ENCODE measurements at regions not wholly inside any gene's neighbourhood (a gene's known extent, or its start where the extent isn't known, plus 50 kb on each side); places are given as distances from the start of the nearest gene placed in this dataset.
"Not testable (repeated sequence)": the region's sequence is repeated elsewhere in the genome, so short reads cannot be mapped to it uniquely, and the experiment has no call there.

DNA sequence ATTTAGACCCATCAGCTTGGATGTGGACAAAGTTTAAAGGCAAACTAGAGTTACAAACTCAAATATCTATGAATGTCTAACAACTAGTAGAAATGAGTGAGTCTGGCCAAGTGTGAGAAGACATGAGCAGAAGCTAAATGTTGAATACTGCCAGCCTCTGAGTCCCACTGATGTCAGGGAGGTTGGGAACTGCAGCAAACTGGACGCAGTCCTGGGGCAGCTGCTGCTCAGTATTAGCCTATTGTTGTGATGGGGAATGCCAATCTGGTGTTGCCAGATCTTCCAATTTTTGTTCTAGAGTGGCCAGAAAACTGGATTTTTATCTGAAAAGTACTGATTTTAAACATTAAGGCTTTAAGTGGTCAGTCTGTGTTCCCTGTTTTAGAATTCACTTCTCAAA lies 770.4 kb upstream of the STXBP6 start:
- no peak overlapping the region for H3K4me3 Mint-ChIP-seq (ENCODE audit: low read depth)
- DNase-seq (ENCODE audit: low spot score, unreplicated experiment), result no peak
- no peaks in the 10 kb centered on the region for H3K36me3 Mint-ChIP-seq (ENCODE audit: insufficient read depth)
- H3K9me3 Mint-ChIP-seq (ENCODE audit: low read depth), result no peaks in the 10 kb centered on the region
- H3K27me3 Mint-ChIP-seq, result no peaks in the 10 kb centered on the region
- no peaks in the 10 kb centered on the region for H3K4me1 Mint-ChIP-seq (ENCODE audit: low read depth)
- TF ChIP-seq, protein P1, sequence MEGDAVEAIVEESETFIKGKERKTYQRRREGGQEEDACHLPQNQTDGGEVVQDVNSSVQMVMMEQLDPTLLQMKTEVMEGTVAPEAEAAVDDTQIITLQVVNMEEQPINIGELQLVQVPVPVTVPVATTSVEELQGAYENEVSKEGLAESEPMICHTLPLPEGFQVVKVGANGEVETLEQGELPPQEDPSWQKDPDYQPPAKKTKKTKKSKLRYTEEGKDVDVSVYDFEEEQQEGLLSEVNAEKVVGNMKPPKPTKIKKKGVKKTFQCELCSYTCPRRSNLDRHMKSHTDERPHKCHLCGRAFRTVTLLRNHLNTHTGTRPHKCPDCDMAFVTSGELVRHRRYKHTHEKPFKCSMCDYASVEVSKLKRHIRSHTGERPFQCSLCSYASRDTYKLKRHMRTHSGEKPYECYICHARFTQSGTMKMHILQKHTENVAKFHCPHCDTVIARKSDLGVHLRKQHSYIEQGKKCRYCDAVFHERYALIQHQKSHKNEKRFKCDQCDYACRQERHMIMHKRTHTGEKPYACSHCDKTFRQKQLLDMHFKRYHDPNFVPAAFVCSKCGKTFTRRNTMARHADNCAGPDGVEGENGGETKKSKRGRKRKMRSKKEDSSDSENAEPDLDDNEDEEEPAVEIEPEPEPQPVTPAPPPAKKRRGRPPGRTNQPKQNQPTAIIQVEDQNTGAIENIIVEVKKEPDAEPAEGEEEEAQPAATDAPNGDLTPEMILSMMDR (IDR thresholded peaks at IDR 0.05; ENCODE audit: unreplicated experiment), result no peak
- H3K27ac Mint-ChIP-seq, result no peak overlapping the region

DNA sequence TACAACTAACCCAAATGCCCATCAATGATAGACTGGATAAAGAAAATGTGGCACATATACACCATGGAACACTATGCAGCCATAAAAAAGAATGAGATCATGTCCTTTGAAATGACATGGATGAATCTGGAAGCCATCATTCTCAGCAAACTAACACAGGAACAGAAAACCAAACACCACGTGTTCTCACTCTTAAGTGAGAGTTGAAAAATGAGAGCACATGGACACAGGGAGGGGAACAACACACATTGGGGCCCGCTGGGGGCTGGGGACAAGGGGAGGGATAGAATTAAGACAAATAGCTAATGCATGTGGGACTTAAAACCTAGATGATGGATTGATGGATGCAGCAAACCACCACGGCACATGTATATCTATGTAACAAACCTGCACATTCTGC lies 764.7 kb upstream of the STXBP6 start:
- not testable (repeated sequence) for H3K4me1 Mint-ChIP-seq (ENCODE audit: low read depth); H3K9me3 Mint-ChIP-seq (ENCODE audit: low read depth); H3K4me3 Mint-ChIP-seq (ENCODE audit: low read depth)

DNA sequence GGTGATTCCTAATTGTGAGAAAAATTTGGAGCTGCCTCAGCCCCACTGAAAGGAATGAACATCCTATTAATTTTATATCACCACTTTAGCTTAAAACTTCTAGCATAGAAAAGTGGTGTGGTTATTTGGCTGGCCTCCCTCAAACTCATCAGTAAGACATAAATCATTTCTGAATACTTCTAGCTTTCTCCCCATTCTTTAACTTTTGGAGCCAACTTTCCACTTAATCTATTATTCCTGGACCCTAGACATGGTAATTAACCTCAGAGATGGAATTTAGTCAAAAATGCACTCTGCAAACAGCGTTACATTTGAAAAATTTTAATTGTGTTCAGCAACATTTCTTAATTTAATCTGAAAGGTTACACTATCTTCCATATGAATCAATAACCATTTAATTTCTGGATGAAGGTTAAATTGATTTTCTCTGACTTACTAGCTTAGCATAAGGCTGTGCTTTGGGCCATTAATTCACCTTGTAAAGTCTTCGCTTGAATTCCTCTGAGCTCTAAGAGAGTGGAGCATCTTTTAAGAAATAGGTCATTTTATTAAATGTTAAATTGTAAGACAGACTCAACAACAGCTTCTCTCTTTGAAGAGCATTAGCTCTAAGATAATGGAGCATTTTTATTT lies 753.6 kb upstream of the STXBP6 start:
- Mint-ChIP-seq H3K27me3 (no peaks in the 10 kb centered on the region), H3K27ac (no peak overlapping the region), H3K9me3 (ENCODE audit: low read depth) (no peaks in the 10 kb centered on the region), H3K4me3 (ENCODE audit: low read depth) (no peak overlapping the region), H3K36me3 (ENCODE audit: insufficient read depth) (no peaks in the 10 kb centered on the region), H3K4me1 (ENCODE audit: low read depth) (no peaks in the 10 kb centered on the region)
- TF ChIP-seq, protein P1 (IDR thresholded peaks at IDR 0.05; ENCODE audit: unreplicated experiment), result no peak
- DNase-seq (ENCODE audit: low spot score, unreplicated experiment), result no peak

More for the DNA sequence above, 764.7 kb upstream of the STXBP6 start:
- H3K36me3 Mint-ChIP-seq (ENCODE audit: insufficient read depth); H3K27ac Mint-ChIP-seq; DNase-seq (ENCODE audit: low spot score, unreplicated experiment); H3K27me3 Mint-ChIP-seq: not testable (repeated sequence)

DNA sequence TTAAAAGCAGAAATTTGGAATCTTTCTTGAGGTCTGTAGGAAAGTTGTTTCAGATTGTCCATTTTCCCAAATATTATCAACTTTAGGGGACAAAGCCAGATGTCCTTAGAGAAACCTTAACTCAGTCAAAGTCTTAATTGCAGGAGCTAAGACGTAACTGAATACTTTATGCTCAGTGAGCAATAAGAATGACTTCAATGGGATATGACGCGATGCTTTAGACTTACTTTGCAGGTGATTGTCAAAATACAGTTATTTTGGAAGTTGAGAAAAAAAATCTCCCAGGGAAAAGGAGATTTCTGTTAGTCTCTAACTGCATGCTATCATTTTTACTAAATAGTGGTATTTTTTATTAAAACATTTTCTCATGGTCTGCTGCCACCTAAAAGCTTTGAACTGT lies 750.9 kb upstream of the STXBP6 start:
- Mint-ChIP-seq H3K27ac (no peak overlapping the region), H3K27me3 (no peaks in the 10 kb centered on the region), H3K9me3 (ENCODE audit: low read depth) (no peaks in the 10 kb centered on the region), H3K36me3 (ENCODE audit: insufficient read depth) (no peaks in the 10 kb centered on the region), H3K4me3 (ENCODE audit: low read depth) (no peak overlapping the region), H3K4me1 (ENCODE audit: low read depth) (no peaks in the 10 kb centered on the region)
- no peak for DNase-seq (ENCODE audit: low spot score, unreplicated experiment)
- TF ChIP-seq, protein P1 (IDR thresholded peaks at IDR 0.05; ENCODE audit: unreplicated experiment), result no peak

DNA sequence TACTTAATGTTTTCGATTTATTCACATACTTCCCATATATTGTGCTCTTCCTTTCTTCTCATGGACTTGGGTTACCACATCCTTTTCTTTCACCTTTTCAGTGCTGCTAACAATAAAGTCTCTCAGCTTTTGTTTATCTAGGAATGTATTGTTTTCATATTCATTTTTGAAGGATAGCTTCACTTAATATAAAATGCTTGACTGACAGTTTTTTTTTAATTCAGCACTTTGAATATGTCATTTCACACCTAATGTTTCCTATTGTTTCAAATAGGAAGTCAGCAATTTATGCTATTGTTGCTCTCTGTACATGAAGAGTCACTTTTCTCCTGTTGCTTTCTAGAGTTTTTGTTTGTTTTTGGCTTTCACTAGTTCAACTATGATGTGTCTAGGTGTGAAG lies 738.3 kb upstream of the STXBP6 start:
- no peaks in the 10 kb centered on the region for H3K27me3 Mint-ChIP-seq
- peaks cover 16% of the 10 kb centered on the region for H3K9me3 Mint-ChIP-seq (ENCODE audit: low read depth)

DNA sequence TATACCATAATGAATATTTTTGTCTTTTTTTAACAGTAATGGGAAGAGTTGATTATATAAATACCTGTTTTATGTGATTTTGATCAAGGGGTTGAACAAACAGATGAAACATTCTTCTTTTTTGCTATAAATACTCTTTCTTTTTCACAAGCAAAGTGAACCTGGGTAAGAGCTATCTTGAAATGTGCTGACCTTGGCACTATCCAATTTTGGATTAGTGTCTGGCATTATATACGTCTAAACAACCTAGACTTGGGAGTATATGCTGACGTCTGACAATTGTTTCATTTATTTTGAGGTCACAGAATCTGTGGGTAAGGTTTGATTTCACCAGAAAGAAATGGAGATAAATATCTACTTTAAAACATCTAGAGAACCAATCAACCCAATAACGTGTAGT lies 716.0 kb upstream of the STXBP6 start:
- TF ChIP-seq, protein P1 (IDR thresholded peaks at IDR 0.05; ENCODE audit: unreplicated experiment), result no peak
- no peak for DNase-seq (ENCODE audit: low spot score, unreplicated experiment)
- Mint-ChIP-seq H3K27ac (no peak overlapping the region), H3K4me3 (ENCODE audit: low read depth) (no peak overlapping the region), H3K4me1 (ENCODE audit: low read depth) (peaks cover 2% of the 10 kb centered on the region), H3K36me3 (ENCODE audit: insufficient read depth) (no peaks in the 10 kb centered on the region), H3K27me3 (no peaks in the 10 kb centered on the region), H3K9me3 (ENCODE audit: low read depth) (peaks cover 3% of the 10 kb centered on the region)

More for the DNA sequence above, 738.3 kb upstream of the STXBP6 start:
- no peak overlapping the region for H3K4me3 Mint-ChIP-seq (ENCODE audit: low read depth)
- TF ChIP-seq, protein P1 (IDR thresholded peaks at IDR 0.05; ENCODE audit: unreplicated experiment), result no peak
- no peak for DNase-seq (ENCODE audit: low spot score, unreplicated experiment)
- no peak overlapping the region for H3K27ac Mint-ChIP-seq
- H3K36me3 Mint-ChIP-seq (ENCODE audit: insufficient read depth), result no peaks in the 10 kb centered on the region
- H3K4me1 Mint-ChIP-seq (ENCODE audit: low read depth), result no peaks in the 10 kb centered on the region

Measured in progenitor cell of endocrine pancreas (in vitro differentiated cells).